Activated CD8-positive, alpha-beta memory T cell treated with anti-CD3 and anti-CD28 coated beads for 48 hours (primary cell): ENCODE measurements at regions not wholly inside any gene's neighbourhood (a gene's known extent, or its start where the extent isn't known, plus 50 kb on each side); places are given as distances from the start of the nearest gene placed in this dataset.
"Not testable (repeated sequence)": the region's sequence is repeated elsewhere in the genome, so short reads cannot be mapped to it uniquely, and the experiment has no call there.

Experiments used
- DNase-seq, 3 experiments: peaks; one replicate each; pipeline ENCODE4 v3.0.0-alpha.2; 2020; ENCODE audit warnings: low read depth in 2 of 3, low spot score in 2 of 3

GRCh38 chr3:187995667-187996066 is 158.3 kb upstream of the LPP start:
- DNase-seq: no peak

DNA sequence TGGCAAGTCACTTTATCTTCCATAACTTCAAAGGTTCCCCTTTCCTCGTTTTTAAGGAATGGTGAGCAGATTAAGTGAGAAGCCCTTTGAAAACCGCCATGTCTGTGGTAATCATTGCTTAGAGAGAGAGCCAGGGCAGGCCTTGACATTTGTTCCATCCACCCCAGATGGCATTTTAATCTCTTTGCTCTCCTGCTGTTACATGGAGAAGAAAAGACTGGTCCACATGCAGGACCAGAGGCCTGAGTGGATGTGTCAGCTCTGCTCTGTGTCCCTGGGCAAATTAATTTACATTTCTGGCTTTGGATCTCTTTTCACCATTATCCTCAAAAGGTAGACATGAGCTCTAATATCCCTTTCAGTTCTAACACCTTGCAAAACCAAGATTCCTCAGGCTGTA is 157.3 kb upstream of the LPP start:
- DNase-seq: no peak

GRCh38 chr3:187997490-187997889 is 156.5 kb upstream of the LPP start:
- DNase-seq: no peak

- DNase-seq: no peak
Measured at GRCh38 chr3:187997946-187998561, 155.9 kb upstream of the LPP start.

DNA sequence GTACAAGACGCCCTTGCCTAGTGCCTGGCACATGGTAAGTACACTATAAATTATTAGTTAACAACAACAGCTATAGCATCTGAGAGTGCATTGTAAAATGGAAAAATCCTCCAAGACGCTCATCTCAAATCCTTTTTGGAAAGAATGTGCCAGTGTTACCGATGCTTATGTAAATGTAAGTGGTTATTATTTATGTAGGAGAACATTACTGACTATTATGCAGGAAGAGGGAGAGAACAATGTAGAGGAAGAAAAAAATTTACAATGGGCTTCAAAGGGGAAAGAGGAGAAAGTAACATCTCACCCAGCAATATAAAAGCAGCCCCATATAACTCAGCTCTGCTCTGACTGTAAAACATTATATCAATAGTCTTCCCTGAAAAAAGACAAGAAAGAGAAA is 155.3 kb upstream of the LPP start:
- no peak for DNase-seq

GRCh38 chr3:187999821-188000220 is 154.1 kb upstream of the LPP start:
- no peak for DNase-seq

- no peak for DNase-seq
Measured at GRCh38 chr3:188000361-188000861, 153.5 kb upstream of the LPP start.

DNA sequence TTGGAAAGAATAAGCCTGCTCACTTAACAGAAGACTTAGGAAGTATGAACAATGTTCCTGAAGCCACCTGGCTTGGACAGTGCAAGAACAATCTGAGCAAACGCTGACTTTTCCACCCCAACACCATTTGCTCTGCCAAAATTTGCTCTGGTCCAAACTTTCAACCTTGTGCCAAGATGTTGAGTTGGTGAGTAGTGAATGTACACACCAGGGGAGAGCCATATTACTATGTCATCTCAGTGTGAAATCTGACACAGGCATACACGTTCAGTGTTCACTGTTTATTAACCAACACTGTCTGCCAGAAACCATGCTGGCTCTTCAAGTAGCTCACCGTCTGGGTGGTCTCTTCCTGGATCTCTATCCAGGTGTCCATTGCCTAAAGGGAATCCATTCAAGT is 152.9 kb upstream of the LPP start:
- no peak for DNase-seq

- DNase-seq: no peak
Measured at GRCh38 chr3:188001926-188002325, 152.0 kb upstream of the LPP start.

DNA sequence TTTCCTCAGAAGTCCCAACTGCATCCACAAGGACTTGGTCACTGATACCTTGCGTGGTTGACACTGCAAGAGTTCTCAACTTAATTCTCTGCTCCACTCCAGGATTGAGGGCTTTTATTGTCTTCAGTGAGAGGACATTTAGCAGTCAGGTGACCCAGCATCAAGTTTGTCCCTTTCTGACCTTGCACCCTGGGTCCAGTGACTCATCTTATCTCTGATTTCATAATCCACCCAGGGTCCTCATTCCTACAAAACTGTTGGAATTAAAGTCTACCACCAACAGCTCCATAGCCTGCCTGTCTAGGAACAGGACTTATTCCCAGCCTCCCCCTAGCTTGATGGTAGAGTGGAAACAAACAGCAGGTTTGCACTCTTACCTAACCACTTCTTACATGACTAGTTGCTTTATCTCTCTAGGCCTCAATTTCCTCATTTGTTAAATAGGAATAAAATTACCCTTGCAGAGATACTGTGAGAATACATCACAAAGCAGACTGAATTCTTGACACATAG is 151.3 kb upstream of the LPP start:
- no peak for DNase-seq

DNA sequence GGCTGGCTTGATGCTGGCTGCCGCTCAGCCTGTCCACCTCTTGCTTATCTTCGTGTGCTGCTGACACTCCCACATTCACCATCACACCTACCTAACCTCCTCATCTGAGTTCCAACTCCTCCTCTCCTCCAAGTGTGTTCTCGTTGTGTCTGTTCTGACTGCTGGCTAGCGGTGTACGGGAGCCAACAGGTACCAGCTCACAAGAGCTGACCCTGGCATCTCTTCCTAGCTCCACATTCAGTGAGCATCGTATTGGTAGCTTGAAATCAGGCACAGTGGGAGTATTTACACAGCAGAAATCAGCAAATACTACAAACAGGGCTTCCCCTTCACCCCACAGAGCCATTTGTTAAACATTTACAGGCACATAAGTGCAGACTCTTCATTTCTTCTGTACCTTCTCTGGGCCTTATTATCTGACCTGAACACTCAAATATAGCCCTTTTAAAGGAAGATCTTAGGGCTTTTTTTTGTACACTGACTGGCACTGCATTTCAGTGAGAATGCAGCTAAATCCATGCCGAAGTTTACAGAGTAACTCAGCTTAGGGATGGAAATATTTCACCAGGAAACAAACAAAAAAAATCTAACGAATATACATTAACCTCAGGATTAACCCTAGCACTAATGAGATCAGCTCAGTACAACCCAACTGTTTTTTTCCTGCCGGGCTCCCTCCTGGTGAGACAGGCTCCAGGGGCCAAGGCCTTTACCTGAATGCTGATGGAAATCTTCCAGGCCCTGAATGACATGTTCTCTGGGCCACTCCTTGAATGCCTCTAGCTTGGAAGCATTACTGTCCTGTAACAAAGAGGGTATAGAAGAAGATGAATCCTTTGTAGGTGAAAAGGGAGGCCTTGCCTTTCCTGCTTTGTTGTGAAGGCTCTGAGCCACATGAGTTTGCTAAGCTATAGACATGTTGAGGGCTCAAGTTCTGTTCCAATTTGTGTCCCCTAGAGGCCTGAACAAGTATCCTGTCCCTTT is 150.5 kb upstream of the LPP start:
- DNase-seq: no peak

DNA sequence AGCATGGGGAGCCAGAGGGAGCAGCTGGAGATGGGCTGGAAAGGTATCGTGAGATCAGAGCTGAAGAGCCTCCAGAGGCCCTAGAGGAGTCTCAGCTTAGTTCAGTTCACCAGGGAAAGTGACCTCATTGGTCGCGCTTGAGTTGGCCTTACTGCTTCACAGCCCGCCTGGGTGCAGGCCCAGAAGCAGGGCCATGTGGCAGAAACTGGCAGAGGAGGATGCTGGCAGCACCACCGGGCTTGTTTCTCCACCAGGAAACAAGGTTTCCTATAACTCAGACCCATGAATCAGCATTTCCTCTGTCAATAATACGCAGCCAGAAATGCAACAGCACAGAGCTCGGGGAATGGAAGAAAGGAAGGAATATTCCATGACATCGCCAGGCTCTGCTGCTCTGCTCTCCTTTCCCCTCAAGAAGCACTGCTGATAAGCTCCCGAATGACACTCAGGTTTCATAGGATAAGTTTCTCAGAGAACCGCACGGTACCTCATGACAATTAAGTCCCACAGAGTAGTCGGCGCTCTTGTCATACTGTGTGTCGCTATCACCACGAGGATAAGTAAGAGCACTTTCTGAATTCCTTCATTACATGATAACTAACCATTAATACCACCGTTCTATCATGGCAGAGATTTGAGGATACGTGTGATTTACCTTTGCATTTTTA is 147.1 kb upstream of the LPP start:
- DNase-seq: no peak

DNA sequence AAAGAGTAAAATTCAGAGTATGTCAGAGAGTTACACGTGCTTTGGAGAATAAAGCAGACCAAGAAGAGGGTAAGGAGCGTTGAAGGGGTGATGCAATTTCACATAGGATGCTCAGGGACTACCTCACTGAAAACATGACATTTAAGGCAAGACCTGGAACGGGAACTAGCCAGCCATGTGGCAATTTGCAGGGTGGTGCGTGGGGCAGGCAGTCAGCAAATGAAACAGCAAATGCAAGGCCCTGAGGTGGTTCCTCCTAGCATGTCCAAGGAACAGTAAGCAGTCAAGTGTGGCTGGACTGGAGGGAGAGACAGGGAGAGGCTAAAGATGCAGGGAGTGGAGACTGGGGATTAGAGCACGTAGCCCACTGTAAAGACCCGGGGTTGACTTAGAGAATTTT is 146.1 kb upstream of the LPP start:
- DNase-seq: no peak

GRCh38 chr3:188008582-188009213 is 145.3 kb upstream of the LPP start:
- no peak for DNase-seq

GRCh38 chr3:188010478-188010877 is 143.5 kb upstream of the LPP start:
- DNase-seq: no peak

- no peak for DNase-seq
Measured at GRCh38 chr3:188019727-188020126, 134.2 kb upstream of the LPP start.

DNA sequence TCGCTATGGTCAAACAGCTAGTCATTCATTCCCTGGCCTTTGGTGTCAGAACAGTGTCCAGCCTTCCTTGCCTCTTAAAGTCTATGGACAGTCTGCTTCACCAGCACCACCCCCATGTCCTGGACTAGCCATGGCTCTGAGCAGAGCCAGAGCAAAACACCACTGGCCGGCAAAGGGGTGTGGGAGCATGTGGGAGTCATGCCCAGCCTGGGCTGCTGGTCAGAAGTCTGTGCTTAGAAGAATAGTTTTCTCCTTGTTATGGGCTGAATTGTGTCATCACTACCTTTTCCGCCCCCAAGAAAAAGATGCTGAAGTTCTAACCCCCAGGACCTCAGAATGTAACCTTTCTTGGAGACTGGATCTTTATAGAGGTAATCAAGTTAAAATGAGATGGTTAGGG is 132.9 kb upstream of the LPP start:
- DNase-seq: no peak

- DNase-seq: no peak
Measured at GRCh38 chr3:188021502-188022040, 132.4 kb upstream of the LPP start.

DNA sequence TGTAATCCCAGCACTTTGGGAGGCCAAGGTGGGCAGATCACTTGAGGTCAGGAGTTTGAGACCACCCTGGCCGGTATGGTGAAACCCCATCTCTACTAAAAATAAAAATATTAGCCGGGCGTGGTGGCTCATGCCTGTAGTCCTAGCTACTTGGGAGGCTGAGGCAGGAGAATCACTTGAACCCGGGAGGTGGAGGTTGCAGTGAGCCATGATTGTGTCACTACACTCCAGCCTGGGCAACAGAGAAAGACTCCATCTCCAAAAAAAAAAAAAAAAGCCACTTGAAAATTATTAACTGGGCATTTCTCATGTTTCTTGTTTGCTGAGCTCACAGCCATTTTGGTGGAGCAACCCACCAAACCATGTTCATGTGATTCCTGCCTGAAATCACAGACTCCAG is 131.1 kb upstream of the LPP start:
- DNase-seq: not testable (repeated sequence)

GRCh38 chr3:188025555-188025954 is 128.4 kb upstream of the LPP start:
- DNase-seq: no peak
